ENCODE measurements at regions not wholly inside any gene's neighbourhood (a gene's known extent, or its start where the extent isn't known, plus 50 kb on each side); places are given as distances from the start of the nearest gene placed in this dataset.

DNA sequence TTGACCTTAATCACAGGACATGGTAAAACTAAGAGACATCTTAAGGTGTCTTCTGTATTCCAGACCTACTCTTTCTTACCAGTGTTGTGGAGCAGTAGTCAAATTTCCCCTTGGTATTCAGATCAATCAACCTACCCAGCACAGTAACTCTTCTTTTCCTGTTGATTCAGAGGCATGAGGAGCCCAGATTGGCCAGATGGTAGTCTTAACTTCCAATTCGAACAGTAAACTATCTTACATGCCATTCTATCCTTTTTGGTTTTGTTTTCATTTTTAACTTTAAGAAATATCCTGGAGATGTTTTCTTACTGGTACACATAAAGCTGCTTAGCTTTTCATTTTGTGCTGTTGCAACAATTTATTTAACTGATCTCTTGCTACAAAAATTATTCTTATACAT lies 630.3 kb upstream of the PKDCC start:
- TF ChIP-seq, protein P1, sequence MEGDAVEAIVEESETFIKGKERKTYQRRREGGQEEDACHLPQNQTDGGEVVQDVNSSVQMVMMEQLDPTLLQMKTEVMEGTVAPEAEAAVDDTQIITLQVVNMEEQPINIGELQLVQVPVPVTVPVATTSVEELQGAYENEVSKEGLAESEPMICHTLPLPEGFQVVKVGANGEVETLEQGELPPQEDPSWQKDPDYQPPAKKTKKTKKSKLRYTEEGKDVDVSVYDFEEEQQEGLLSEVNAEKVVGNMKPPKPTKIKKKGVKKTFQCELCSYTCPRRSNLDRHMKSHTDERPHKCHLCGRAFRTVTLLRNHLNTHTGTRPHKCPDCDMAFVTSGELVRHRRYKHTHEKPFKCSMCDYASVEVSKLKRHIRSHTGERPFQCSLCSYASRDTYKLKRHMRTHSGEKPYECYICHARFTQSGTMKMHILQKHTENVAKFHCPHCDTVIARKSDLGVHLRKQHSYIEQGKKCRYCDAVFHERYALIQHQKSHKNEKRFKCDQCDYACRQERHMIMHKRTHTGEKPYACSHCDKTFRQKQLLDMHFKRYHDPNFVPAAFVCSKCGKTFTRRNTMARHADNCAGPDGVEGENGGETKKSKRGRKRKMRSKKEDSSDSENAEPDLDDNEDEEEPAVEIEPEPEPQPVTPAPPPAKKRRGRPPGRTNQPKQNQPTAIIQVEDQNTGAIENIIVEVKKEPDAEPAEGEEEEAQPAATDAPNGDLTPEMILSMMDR (IDR thresholded peaks at IDR 0.05; ENCODE audit: extremely low read depth, missing control alignments): no peak
- no peak for DNase-seq (ENCODE audit: low spot score)

- DNase-seq (ENCODE audit: low spot score): no peak
- TF ChIP-seq, protein P1 (IDR thresholded peaks at IDR 0.05; ENCODE audit: extremely low read depth, missing control alignments): no peak
These were observed 627.6 kb upstream of the PKDCC start for GRCh38 chr2:41420219-41420618.

DNA sequence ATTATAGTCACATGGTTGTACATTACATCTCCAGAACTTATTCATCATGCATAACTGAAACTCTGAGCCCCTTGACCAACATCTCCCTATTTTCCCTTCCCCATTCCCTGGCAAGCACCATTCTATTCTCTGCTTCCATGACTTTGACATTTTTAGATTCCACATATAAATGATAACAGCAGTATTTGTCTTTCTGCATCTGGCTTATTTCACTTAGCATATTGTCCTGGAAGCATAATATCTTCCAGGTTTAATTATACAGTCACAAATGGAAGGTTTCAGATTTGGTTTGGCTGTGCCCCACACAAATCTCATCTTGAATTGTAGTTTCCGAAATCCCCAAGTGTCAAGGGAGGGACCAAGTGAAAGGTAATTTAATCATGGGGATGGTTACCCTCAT lies 626.9 kb upstream of the PKDCC start:
- TF ChIP-seq, protein P1 (IDR thresholded peaks at IDR 0.05; ENCODE audit: extremely low read depth, missing control alignments): no peak
- DNase-seq (ENCODE audit: low spot score): no peak

GRCh38 chr2:41431756-41432155 lies 616.1 kb upstream of the PKDCC start:
- DNase-seq (ENCODE audit: low spot score): no peak
- TF ChIP-seq, protein P1 (IDR thresholded peaks at IDR 0.05; ENCODE audit: extremely low read depth, missing control alignments): no peak

DNA sequence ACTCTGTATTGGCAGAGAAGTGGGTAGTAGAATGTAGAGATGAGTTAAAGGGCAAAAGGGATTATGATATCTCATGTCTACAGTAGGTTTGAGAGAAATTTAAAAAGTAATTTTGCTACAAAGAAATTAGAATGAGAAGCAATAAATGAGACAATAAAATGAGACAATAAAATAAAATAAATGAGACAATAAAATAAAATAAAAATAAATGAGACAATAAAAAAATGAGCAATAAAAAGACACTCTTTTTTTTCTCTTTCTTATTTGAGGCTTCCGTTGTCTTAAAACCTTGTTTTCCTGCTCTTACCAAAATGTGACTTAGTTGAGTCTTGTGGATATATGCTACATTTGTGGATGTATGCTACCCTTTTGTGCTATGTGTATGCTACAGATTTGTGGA lies 615.4 kb upstream of the PKDCC start:
- DNase-seq (ENCODE audit: low spot score): no peak
- TF ChIP-seq, protein P1 (IDR thresholded peaks at IDR 0.05; ENCODE audit: extremely low read depth, missing control alignments): no peak

DNA sequence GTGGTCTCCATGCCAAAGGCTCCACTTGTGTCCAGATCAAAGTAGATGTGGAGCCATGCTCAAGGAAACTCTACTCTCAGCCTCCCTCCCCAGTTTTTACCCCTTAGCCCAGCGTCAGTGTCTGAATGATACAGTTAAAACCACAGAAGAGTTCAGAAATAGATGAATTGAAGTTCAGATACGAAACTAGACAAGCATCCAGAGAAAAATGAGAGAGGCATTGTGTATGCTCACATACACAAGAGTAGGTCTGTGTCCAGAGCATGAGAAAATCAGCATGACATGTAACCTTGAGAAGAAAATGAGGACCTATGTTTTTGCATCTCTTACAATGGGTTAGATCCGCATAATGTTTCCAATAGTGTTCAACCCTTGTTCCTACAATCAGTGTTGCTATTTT lies 612.8 kb upstream of the PKDCC start:
- DNase-seq (ENCODE audit: low spot score): no peak
- TF ChIP-seq, protein P1 (IDR thresholded peaks at IDR 0.05; ENCODE audit: extremely low read depth, missing control alignments): no peak

- TF ChIP-seq, protein P1 (IDR thresholded peaks at IDR 0.05; ENCODE audit: extremely low read depth, missing control alignments): no peak
- no peak for DNase-seq (ENCODE audit: low spot score)
These were observed 605.9 kb upstream of the PKDCC start for GRCh38 chr2:41441958-41442357.

Data from GM20000 (cell line).